GM12873 (cell line): ENCODE measurements at regions not wholly inside any gene's neighbourhood (a gene's known extent, or its start where the extent isn't known, plus 50 kb on each side); places are given as distances from the start of the nearest gene placed in this dataset.

ENCODE experiments used
- CTCF ChIP-seq: IDR thresholded peaks from 2 replicates; pipeline ENCODE4 v1.5.1; 2012; ENCODE audit warnings: low read depth, mild to moderate bottlenecking, moderate library complexity, low read length, control low read depth; ENCODE audit not compliant: insufficient read depth; ENCODE audit errors: missing control alignments

- TF ChIP-seq CTCF: no peak
Observed at GRCh38 chr13:48859272-48860105, 116.2 kb upstream of the FNDC3A start.

- no peak for TF ChIP-seq CTCF
Observed at GRCh38 chr13:48860364-48860763, 115.3 kb upstream of the FNDC3A start.

- TF ChIP-seq CTCF: no peak
Observed at GRCh38 chr13:48862572-48862971, 113.1 kb upstream of the FNDC3A start.

GRCh38 chr13:48864100-48864499 lies 111.6 kb upstream of the FNDC3A start:
- no peak for TF ChIP-seq CTCF

- TF ChIP-seq CTCF: no peak
Observed at GRCh38 chr13:48866249-48866648, 109.5 kb upstream of the FNDC3A start.

GRCh38 chr13:48873081-48873480 lies 102.6 kb upstream of the FNDC3A start:
- no peak for TF ChIP-seq CTCF

GRCh38 chr13:48873587-48873986 lies 102.1 kb upstream of the FNDC3A start:
- no peak for TF ChIP-seq CTCF
